A549 (cell line): ENCODE measurements at regions not wholly inside any gene's neighbourhood (a gene's known extent, or its start where the extent isn't known, plus 50 kb on each side); places are given as distances from the start of the nearest gene placed in this dataset.

Experiments used
- ATAC-seq, 2 experiments: fragments of 200-7000 bp in 1 of 2; fragments of >200 bp in 1 of 2; cut with Nextera tagmentation in 1 of 2; cut with Tn5 transposase in 1 of 2; 3 replicates each; pipeline versions ENCODE4 v1.8.0 to v1.9.1; 2018 to 2020; ENCODE audit warnings: mild to moderate bottlenecking in 1 of 2, moderate library complexity in 1 of 2
- CTCF ChIA-PET: fragments of 300-600 bp; sonication (Branson Sonifier 250); formaldehyde crosslinking; extraction: SDS; loops from one replicate; lab custom pipeline; 2021; ENCODE audit warnings: antibody characterized with exemption, inconsistent platforms; lab: Yijun Ruan, JAX
- POLR2A ChIA-PET: fragments of 350-600 bp; formaldehyde crosslinking; extraction: SDS; loops from one replicate; lab custom pipeline; 2021; ENCODE audit warnings: antibody characterized with exemption, inconsistent platforms; lab: Yijun Ruan, JAX
- DNase-seq, 2 experiments: peaks; one replicate each; pipeline versions ENCODE4 v3.0.0 to v3.0.0-alpha.2; 2011 to 2016; ENCODE audit warnings: low read depth in 1 of 2, low spot score in 1 of 2
- FAIRE-seq: peaks from 2 replicates; lab custom pipeline; 2011; peaks lifted over from hg19 to GRCh38; lab: Jason Lieb, UNC
- H3K27ac ChIP-seq, 2 experiments: fragments of >200 bp; sonication (Bioruptor Twin); formaldehyde crosslinking; 3 replicates each; pipeline ENCODE4 v1.5.1; 2016 to 2017
- H3K4me1 ChIP-seq: fragments of >200 bp; sonication (Bioruptor Twin); formaldehyde crosslinking; 3 replicates; pipeline ENCODE4 v1.6.1; 2016
- H3K4me2 ChIP-seq: fragments of >200 bp; sonication (Bioruptor Twin); formaldehyde crosslinking; 3 replicates; pipeline ENCODE4 v1.6.1; 2016
- H3K4me3 ChIP-seq: fragments of >200 bp; sonication (Bioruptor Twin); formaldehyde crosslinking; 3 replicates; pipeline ENCODE4 v1.5.1; 2016
- H3K9me3 ChIP-seq: fragments of >200 bp; sonication (Bioruptor Twin); formaldehyde crosslinking; 3 replicates; pipeline ENCODE4 v1.6.1; 2016
- ATOH8 ChIP-seq: fragments of 250-450 bp; sonication (Bioruptor Pico); IDR thresholded peaks from 2 replicates; pipeline ENCODE4 v1.5.0; 2020; ENCODE audit warnings: low read depth, mild to moderate bottlenecking, moderate library complexity
- CBX2 ChIP-seq: fragments of 200-600 bp; sonication (generic); IDR thresholded peaks from 2 replicates; pipeline ENCODE4 v1.6.1; 2016; ENCODE audit warnings: low read depth, mild to moderate bottlenecking, borderline replicate concordance
- EHF ChIP-seq: fragments of 250-450 bp; sonication (Bioruptor Pico); IDR thresholded peaks from 2 replicates; pipeline ENCODE4 v1.5.0; 2020; ENCODE audit warnings: mild to moderate bottlenecking
- EHMT2 ChIP-seq: fragments of 200-600 bp; sonication (generic); IDR thresholded peaks from 2 replicates; pipeline ENCODE4 v1.6.1; 2016; ENCODE audit warnings: antibody characterized with exemption, low read depth, mild to moderate bottlenecking, moderate library complexity
- FOSB ChIP-seq: fragments of 250-450 bp; sonication (Bioruptor Pico); IDR thresholded peaks from 2 replicates; pipeline ENCODE4 v1.5.0; 2020; ENCODE audit warnings: mild to moderate bottlenecking, moderate library complexity
- FOSL2 ChIP-seq, 2 experiments: fragments of 450-650 bp in 1 of 2; fragments of >200 bp in 1 of 2; sonication (Bioruptor Twin) in 1 of 2; formaldehyde crosslinking; IDR thresholded peaks; 2 replicates each; pipeline versions ENCODE4 v1.5.0 to v1.6.1; 2016 to 2020; ENCODE audit warnings: mild to moderate bottlenecking in 1 of 2, moderate library complexity in 1 of 2
- GATA3 ChIP-seq: IDR thresholded peaks from 2 replicates; pipeline ENCODE4 v1.6.1; 2012; ENCODE audit warnings: borderline replicate concordance
- HDAC2 ChIP-seq: fragments of 200-600 bp; sonication (generic); IDR thresholded peaks from 2 replicates; pipeline ENCODE4 v1.6.1; 2016
- HES2 ChIP-seq: fragments of >200 bp; sonication (Bioruptor Twin); formaldehyde crosslinking; IDR thresholded peaks from 2 replicates; pipeline ENCODE4 v1.6.1; 2016
- HEYL ChIP-seq: fragments of 250-450 bp; sonication (Bioruptor Pico); IDR thresholded peaks from 2 replicates; pipeline ENCODE4 v1.8.0; 2021; ENCODE audit warnings: mild to moderate bottlenecking, moderate library complexity
- HOXB5 ChIP-seq: fragments of 250-450 bp; sonication (Bioruptor Pico); IDR thresholded peaks from 2 replicates; pipeline ENCODE4 v1.5.0; 2020; ENCODE audit warnings: mild to moderate bottlenecking, moderate library complexity
- JUNB ChIP-seq: fragments of >200 bp; sonication (Bioruptor Twin); formaldehyde crosslinking; IDR thresholded peaks from 2 replicates; pipeline ENCODE4 v1.6.1; 2016
- NR3C1 ChIP-seq: fragments of >200 bp; sonication (Bioruptor Twin); formaldehyde crosslinking; IDR thresholded peaks from 3 replicates; pipeline ENCODE4 v1.6.1; 2017
- PBX3 ChIP-seq: IDR thresholded peaks from 2 replicates; pipeline ENCODE4 v1.6.1; 2012
- PHF8 ChIP-seq: fragments of 200-600 bp; sonication (generic); IDR thresholded peaks from 2 replicates; pipeline ENCODE4 v1.6.1; 2016; ENCODE audit warnings: low read depth, mild to moderate bottlenecking, antibody characterized with exemption, moderate library complexity, borderline replicate concordance
- POLR2AphosphoS2 ChIP-seq: conservative IDR thresholded peaks from 2 replicates; pipeline ENCODE4 v1.6.1; 2012; ENCODE audit warnings: low read length, improper control_type of control experiment, inconsistent platforms
- RNF2 ChIP-seq: fragments of 200-600 bp; sonication (generic); IDR thresholded peaks from 2 replicates; pipeline ENCODE4 v1.6.1; 2016; ENCODE audit warnings: low read depth, mild to moderate bottlenecking, antibody characterized with exemption, moderate library complexity, borderline replicate concordance
- SREBF2 ChIP-seq: fragments of 450-650 bp; IDR thresholded peaks from 2 replicates; pipeline ENCODE4 v1.6.1; 2014; ENCODE audit warnings: mild to moderate bottlenecking, moderate library complexity
- ZFP36 ChIP-seq: fragments of 450-650 bp; IDR thresholded peaks from 2 replicates; pipeline ENCODE4 v1.6.1; 2014; ENCODE audit warnings: borderline replicate concordance; ENCODE audit not compliant: partially characterized antibody
- ZSCAN20 ChIP-seq: fragments of 250-450 bp; sonication (Bioruptor Pico); IDR thresholded peaks from 2 replicates; pipeline ENCODE4 v1.8.0; 2022; ENCODE audit warnings: mild to moderate bottlenecking, moderate library complexity
- WGBS: methylation state at CpG from one replicate; pipeline ENCODE4 v1.1.6; 2017; ENCODE audit errors: missing lambda C conversion rate; 5-methylcytosine and 5-hydroxymethylcytosine counted together
- TF ChIP-seq, protein P1 (sequence below): fragments of >200 bp; sonication (Bioruptor Twin); formaldehyde crosslinking; IDR thresholded peaks from 3 replicates; pipeline ENCODE4 v1.5.1; 2016
- TF ChIP-seq, protein P2 (sequence below): fragments of 250-450 bp; sonication (Bioruptor Pico); IDR thresholded peaks from 2 replicates; pipeline ENCODE4 v1.5.0; 2021; ENCODE audit warnings: mild to moderate bottlenecking, moderate library complexity, borderline replicate concordance
- TF ChIP-seq, protein P3 (sequence below): fragments of 200-600 bp; sonication (generic); IDR thresholded peaks from 2 replicates; pipeline ENCODE4 v1.6.1; 2016; ENCODE audit warnings: antibody characterized with exemption, mild to moderate bottlenecking, moderate library complexity

DNA sequence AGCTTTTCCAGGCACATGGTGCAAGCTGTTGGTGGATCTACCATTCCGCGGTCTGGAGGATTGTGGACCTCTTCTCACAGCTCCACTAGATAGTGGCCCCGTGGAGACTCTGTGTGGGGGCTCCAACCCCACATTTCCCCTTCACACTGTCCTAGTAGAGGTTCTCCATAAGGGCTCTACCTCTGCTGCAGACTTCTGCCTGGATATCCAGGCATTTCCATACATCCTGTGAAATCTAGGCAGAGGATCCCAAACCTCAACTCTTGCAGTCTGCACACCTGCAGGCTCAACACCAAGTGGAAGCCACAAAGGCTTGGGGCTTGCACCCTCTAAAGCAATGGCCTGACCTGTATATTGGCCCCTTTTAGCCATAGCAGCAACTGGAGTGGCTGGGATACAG, 283.4 kb upstream of the KLF4 start:
- ATAC-seq, result no peak
- FAIRE-seq, result no peak

GRCh38 chr9:107770716-107771115, 281.1 kb upstream of the KLF4 start:
- FAIRE-seq (no peak), ATAC-seq (no peak), DNase-seq (no peak)
- CTCF ChIA-PET, result interaction anchor here (0.8 to 1.1 kb wide), 2 partner anchors 13 to 795 kb away, joined by 3 read pairs; no protein-coding TSS in a partner anchor
- POLR2A ChIA-PET, result no interaction called here
- TF ChIP-seq CBX2 (no peak), RNF2 (no peak), HOXB5 (no peak), EHF (CRISPR knock-in tag) (no peak), PBX3 (no peak), EHMT2 (no peak), ZFP36 (no peak), FOSL2 (IDR thresholded peaks at IDR 0.05) (no peak), FOSL2 (CRISPR knock-in tag; IDR thresholded peaks at IDR 0.05) (no peak), POLR2AphosphoS2 (no peak), NR3C1 (no peak), HES2 (no peak)
- TF ChIP-seq, protein P1, sequence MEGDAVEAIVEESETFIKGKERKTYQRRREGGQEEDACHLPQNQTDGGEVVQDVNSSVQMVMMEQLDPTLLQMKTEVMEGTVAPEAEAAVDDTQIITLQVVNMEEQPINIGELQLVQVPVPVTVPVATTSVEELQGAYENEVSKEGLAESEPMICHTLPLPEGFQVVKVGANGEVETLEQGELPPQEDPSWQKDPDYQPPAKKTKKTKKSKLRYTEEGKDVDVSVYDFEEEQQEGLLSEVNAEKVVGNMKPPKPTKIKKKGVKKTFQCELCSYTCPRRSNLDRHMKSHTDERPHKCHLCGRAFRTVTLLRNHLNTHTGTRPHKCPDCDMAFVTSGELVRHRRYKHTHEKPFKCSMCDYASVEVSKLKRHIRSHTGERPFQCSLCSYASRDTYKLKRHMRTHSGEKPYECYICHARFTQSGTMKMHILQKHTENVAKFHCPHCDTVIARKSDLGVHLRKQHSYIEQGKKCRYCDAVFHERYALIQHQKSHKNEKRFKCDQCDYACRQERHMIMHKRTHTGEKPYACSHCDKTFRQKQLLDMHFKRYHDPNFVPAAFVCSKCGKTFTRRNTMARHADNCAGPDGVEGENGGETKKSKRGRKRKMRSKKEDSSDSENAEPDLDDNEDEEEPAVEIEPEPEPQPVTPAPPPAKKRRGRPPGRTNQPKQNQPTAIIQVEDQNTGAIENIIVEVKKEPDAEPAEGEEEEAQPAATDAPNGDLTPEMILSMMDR, result no peak
- TF ChIP-seq, all 56 proteins: peak for 0
- H3K4me1 ChIP-seq, result no peaks in the 10 kb centered on the region
- H3K4me3 ChIP-seq, result no peak overlapping the region
- peaks cover 9% of the 10 kb centered on the region for H3K9me3 ChIP-seq
- H3K4me2 ChIP-seq, result no peak overlapping the region
- no peak overlapping the region for H3K27ac ChIP-seq

More for the DNA sequence above, 283.4 kb upstream of the KLF4 start:
- 60% methylated on average over 3 of the region's 3 CpGs for WGBS
- H3K9me3 ChIP-seq, result peaks cover 9% of the 10 kb centered on the region
- no peak overlapping the region for H3K4me3 ChIP-seq
- DNase-seq, result no peak
- TF ChIP-seq JUNB, result no peak
- TF ChIP-seq FOSL2 (IDR thresholded peaks at IDR 0.05), result no peak
- no peak for TF ChIP-seq FOSL2 (CRISPR knock-in tag; IDR thresholded peaks at IDR 0.05)
- TF ChIP-seq RNF2, result no peak
- no peak overlapping the region for H3K27ac ChIP-seq
- ChIA-PET POLR2A (no interaction called here), CTCF (no interaction called here)
- H3K4me1 ChIP-seq, result no peaks in the 10 kb centered on the region
- no peak overlapping the region for H3K4me2 ChIP-seq

DNA sequence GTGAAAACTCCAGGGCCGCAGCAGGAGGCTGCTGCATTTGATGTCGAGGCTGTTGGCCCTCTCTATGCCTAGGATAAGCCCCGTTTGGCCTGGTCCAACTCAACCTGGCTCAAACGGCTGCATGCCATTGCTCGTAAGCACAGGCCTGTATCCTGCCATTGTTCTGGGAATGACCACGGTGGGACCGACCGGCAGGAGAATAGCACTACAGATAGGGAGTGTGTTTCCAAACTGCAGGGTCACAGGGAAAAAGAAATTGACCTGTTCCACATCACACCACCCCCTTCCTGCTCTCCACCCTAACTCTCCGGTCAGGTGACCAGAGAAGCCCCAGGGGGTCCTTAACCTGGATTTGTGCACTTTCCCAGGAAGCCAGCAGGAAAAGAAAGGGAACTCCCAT, 278.7 kb upstream of the KLF4 start:
- FAIRE-seq (no peak), DNase-seq (no peak), ATAC-seq (no peak)
- H3K4me2 ChIP-seq, result no peak overlapping the region
- no peak overlapping the region; a peak in 1 of 6 replicates for H3K27ac ChIP-seq
- no peak overlapping the region for H3K4me3 ChIP-seq
- H3K4me1 ChIP-seq, result no peaks in the 10 kb centered on the region
- CTCF ChIA-PET, result no interaction called here
- 67% methylated on average over 9 of the region's 9 CpGs for WGBS
- H3K9me3 ChIP-seq, result peaks cover 8% of the 10 kb centered on the region
- POLR2A ChIA-PET, result no interaction called here
- TF ChIP-seq GATA3, result no peak
- TF ChIP-seq, protein P2, sequence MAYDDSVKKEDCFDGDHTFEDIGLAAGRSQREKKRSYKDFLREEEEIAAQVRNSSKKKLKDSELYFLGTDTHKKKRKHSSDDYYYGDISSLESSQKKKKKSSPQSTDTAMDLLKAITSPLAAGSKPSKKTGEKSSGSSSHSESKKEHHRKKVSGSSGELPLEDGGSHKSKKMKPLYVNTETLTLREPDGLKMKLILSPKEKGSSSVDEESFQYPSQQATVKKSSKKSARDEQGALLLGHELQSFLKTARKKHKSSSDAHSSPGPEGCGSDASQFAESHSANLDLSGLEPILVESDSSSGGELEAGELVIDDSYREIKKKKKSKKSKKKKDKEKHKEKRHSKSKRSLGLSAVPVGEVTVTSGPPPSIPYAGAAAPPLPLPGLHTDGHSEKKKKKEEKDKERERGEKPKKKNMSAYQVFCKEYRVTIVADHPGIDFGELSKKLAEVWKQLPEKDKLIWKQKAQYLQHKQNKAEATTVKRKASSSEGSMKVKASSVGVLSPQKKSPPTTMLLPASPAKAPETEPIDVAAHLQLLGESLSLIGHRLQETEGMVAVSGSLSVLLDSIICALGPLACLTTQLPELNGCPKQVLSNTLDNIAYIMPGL (CRISPR knock-in tag), result no peak
- TF ChIP-seq CBX2, result no peak
- no peak for TF ChIP-seq PBX3
- TF ChIP-seq SREBF2, result no peak
- no peak for TF ChIP-seq FOSB (CRISPR knock-in tag)
- TF ChIP-seq HDAC2, result no peak
- no peak for TF ChIP-seq HEYL (CRISPR knock-in tag)
- TF ChIP-seq PHF8, result no peak
- TF ChIP-seq ZSCAN20, result no peak
- no peak for TF ChIP-seq ATOH8
- TF ChIP-seq, protein P3, sequence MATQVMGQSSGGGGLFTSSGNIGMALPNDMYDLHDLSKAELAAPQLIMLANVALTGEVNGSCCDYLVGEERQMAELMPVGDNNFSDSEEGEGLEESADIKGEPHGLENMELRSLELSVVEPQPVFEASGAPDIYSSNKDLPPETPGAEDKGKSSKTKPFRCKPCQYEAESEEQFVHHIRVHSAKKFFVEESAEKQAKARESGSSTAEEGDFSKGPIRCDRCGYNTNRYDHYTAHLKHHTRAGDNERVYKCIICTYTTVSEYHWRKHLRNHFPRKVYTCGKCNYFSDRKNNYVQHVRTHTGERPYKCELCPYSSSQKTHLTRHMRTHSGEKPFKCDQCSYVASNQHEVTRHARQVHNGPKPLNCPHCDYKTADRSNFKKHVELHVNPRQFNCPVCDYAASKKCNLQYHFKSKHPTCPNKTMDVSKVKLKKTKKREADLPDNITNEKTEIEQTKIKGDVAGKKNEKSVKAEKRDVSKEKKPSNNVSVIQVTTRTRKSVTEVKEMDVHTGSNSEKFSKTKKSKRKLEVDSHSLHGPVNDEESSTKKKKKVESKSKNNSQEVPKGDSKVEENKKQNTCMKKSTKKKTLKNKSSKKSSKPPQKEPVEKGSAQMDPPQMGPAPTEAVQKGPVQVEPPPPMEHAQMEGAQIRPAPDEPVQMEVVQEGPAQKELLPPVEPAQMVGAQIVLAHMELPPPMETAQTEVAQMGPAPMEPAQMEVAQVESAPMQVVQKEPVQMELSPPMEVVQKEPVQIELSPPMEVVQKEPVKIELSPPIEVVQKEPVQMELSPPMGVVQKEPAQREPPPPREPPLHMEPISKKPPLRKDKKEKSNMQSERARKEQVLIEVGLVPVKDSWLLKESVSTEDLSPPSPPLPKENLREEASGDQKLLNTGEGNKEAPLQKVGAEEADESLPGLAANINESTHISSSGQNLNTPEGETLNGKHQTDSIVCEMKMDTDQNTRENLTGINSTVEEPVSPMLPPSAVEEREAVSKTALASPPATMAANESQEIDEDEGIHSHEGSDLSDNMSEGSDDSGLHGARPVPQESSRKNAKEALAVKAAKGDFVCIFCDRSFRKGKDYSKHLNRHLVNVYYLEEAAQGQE, result no peak
- TF ChIP-seq ZFP36, result no peak
